ENCODE measurements at regions not wholly inside any gene's neighbourhood (a gene's known extent, or its start where the extent isn't known, plus 50 kb on each side); places are given as distances from the start of the nearest gene placed in this dataset.

GRCh38 chr7:130894909-130895750, 161.1 kb upstream of the KLF14 start:
- Histone ChIP-seq H3K4me3 (ENCODE audit: control extremely low read depth in 1 of 5, extremely low read depth in 1 of 5, insufficient read depth in 1 of 5, low read depth in 2 of 5, low read length in 4 of 5) (no peak overlapping the region), H2AFZ (ENCODE audit: insufficient read depth, low read depth, low read length, poor library complexity, severe bottlenecking) (no peak overlapping the region), H3K27me3 (replicated peaks in 1 of 4; ENCODE audit: control extremely low read depth in 1 of 4, control insufficient read depth in 3 of 4, insufficient read depth in 4 of 4, low read length in 3 of 4) (no peaks in the 10 kb centered on the region), H4K20me1 (ENCODE audit: control insufficient read depth, insufficient read depth, low read length, poor library complexity, severe bottlenecking) (peaks cover 63% of the 10 kb centered on the region), H3K79me2 (ENCODE audit: control insufficient read depth, insufficient read depth, low read length) (peaks cover 84% of the 10 kb centered on the region), H3K9ac (ENCODE audit: low read length) (no peak overlapping the region), H3K4me2 (replicated peaks; ENCODE audit: low read depth, low read length, poor library complexity, severe bottlenecking) (no peak overlapping the region), H3K27ac (ENCODE audit: low read length in 2 of 2) (peak overlapping the region in 1 of 2 donors; percentile 76), H3K9me3 (ENCODE audit: control extremely low read depth in 1 of 3, control insufficient read depth in 2 of 3, insufficient read depth in 1 of 3, low read length in 2 of 3) (no peaks in the 10 kb centered on the region), H3K36me3 (replicated peaks in 1 of 2; ENCODE audit: control extremely low read depth in 1 of 2, control insufficient read depth in 1 of 2, extremely low read depth in 1 of 2, insufficient read depth in 2 of 2, low read length in 1 of 2) (peaks cover 2 to 52% of the 10 kb centered on the region in 2 experiments), H3K4me1 (ENCODE audit: control insufficient read depth in 2 of 2, insufficient read depth in 2 of 2, low read length in 2 of 2) (peaks cover 15 to 40% of the 10 kb centered on the region in 2 donors)
- DNase-seq, result no peak
- ATAC-seq (ENCODE audit: low read depth), result no peak
- peak overlapping the region; percentile 70 for H3K27ac Mint-ChIP-seq
- no peak for TF ChIP-seq CTCF (IDR thresholded peaks at IDR 0.05)
- no peak for TF ChIP-seq EZH2 (IDR thresholded peaks at IDR 0.05; ENCODE audit: borderline replicate concordance, insufficient read depth, low read depth, low read length, poor library complexity, severe bottlenecking)
- no peaks in the 10 kb centered on the region for H3K27me3 Mint-ChIP-seq
- intact Hi-C loops (cut with micrococcal nuclease), result loop anchor here (5.0 kb wide), 1 partner anchor 407 kb away; no protein-coding TSS in a partner anchor
- no peak overlapping the region for H3K4me3 Mint-ChIP-seq
- CTCF ChIA-PET, result interaction anchor here (1.0 to 6.6 kb wide), 12 partner anchors 12 to 464 kb away, joined by 3 to 131 read pairs (median 4); no protein-coding TSS in a partner anchor
- WGBS (ENCODE audit: insufficient coverage), result 94% methylated on average over 20 of the region's 20 CpGs
- H3K9me3 Mint-ChIP-seq (ENCODE audit: insufficient read depth), result no peaks in the 10 kb centered on the region
- H3K4me1 Mint-ChIP-seq, result peaks cover 54% of the 10 kb centered on the region
- POLR2A ChIA-PET, result no interaction called here

All from B cell (primary cell).